ENCODE measurements at regions not wholly inside any gene's neighbourhood (a gene's known extent, or its start where the extent isn't known, plus 50 kb on each side); places are given as distances from the start of the nearest gene placed in this dataset.

DNA sequence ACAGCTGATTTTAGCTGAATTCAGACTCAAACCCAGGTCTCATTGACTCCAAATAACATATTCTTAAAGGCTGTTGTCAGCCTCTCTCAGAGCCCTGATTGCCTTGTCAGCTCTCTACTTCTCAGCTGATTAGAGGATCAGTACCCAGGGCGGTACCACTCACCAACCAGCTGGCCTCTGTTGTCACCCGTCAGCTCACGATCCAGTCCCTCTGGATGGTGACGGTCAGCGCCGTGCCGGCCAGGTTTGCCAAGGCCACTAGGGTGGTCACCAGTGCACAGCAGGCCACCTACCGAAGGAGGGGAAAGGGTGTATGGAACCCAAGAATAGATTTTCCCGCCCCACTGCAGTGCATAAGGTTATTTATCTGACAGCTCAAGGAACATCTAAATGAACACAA lies 52.3 kb upstream of the TOMM7 start:
- TF ChIP-seq, protein P1, sequence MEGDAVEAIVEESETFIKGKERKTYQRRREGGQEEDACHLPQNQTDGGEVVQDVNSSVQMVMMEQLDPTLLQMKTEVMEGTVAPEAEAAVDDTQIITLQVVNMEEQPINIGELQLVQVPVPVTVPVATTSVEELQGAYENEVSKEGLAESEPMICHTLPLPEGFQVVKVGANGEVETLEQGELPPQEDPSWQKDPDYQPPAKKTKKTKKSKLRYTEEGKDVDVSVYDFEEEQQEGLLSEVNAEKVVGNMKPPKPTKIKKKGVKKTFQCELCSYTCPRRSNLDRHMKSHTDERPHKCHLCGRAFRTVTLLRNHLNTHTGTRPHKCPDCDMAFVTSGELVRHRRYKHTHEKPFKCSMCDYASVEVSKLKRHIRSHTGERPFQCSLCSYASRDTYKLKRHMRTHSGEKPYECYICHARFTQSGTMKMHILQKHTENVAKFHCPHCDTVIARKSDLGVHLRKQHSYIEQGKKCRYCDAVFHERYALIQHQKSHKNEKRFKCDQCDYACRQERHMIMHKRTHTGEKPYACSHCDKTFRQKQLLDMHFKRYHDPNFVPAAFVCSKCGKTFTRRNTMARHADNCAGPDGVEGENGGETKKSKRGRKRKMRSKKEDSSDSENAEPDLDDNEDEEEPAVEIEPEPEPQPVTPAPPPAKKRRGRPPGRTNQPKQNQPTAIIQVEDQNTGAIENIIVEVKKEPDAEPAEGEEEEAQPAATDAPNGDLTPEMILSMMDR (conservative IDR thresholded peaks at IDR 0.05; ENCODE audit: low read depth in 2 of 2), result no peak
- no peak for TF ChIP-seq EZH2 (IDR thresholded peaks at IDR 0.05; ENCODE audit: low read depth, unreplicated experiment)
- no peak for TF ChIP-seq POLR2AphosphoS5 (IDR thresholded peaks at IDR 0.05; ENCODE audit: low read depth)
- TF ChIP-seq, protein P2, sequence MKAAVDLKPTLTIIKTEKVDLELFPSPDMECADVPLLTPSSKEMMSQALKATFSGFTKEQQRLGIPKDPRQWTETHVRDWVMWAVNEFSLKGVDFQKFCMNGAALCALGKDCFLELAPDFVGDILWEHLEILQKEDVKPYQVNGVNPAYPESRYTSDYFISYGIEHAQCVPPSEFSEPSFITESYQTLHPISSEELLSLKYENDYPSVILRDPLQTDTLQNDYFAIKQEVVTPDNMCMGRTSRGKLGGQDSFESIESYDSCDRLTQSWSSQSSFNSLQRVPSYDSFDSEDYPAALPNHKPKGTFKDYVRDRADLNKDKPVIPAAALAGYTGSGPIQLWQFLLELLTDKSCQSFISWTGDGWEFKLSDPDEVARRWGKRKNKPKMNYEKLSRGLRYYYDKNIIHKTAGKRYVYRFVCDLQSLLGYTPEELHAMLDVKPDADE (IDR thresholded peaks at IDR 0.05), result no peak
